Suppressor macrophage (primary cell): ENCODE measurements at regions not wholly inside any gene's neighbourhood (a gene's known extent, or its start where the extent isn't known, plus 50 kb on each side); places are given as distances from the start of the nearest gene placed in this dataset.

Experiments used
- DNase-seq, 4 experiments: peaks; one replicate each; pipeline ENCODE4 v3.0.0-alpha.2; 2020 to 2022

- no peak for DNase-seq
Observed at GRCh38 chr15:62272290-62272689, 107.2 kb upstream of the C2CD4B start.

GRCh38 chr15:62275831-62276230 is 110.7 kb upstream of the C2CD4B start:
- peak in 3 of 4 experiments; percentile 7 to 18 (median 7) for DNase-seq

GRCh38 chr15:62277816-62278394 is 112.8 kb upstream of the C2CD4B start:
- DNase-seq, result no peak

GRCh38 chr15:62278534-62278933 is 113.4 kb upstream of the C2CD4B start:
- DNase-seq, result no peak

GRCh38 chr15:62279041-62279440 is 114.0 kb upstream of the C2CD4B start:
- DNase-seq, result no peak

GRCh38 chr15:62280625-62281024 is 115.5 kb upstream of the C2CD4B start:
- DNase-seq, result no peak

- DNase-seq, result peak; percentile 4 to 40 (median 13)
Observed at GRCh38 chr15:62281801-62282200, 116.7 kb upstream of the C2CD4B start.

GRCh38 chr15:62287066-62287857 is 122.2 kb upstream of the C2CD4B start:
- no peak for DNase-seq

GRCh38 chr15:62288361-62289017 is 123.4 kb upstream of the C2CD4B start:
- DNase-seq, result no peak

- no peak for DNase-seq
Observed at GRCh38 chr15:62291262-62291661, 126.2 kb upstream of the C2CD4B start.

GRCh38 chr15:62296756-62297507 is 131.8 kb upstream of the C2CD4B start:
- DNase-seq, result no peak

- no peak for DNase-seq
Observed at GRCh38 chr15:62297522-62297921, 132.4 kb upstream of the C2CD4B start.

- DNase-seq, result no peak
Observed at GRCh38 chr15:62297933-62298332, 132.8 kb upstream of the C2CD4B start.

- DNase-seq, result no peak
Observed at GRCh38 chr15:62298811-62299210, 133.7 kb upstream of the C2CD4B start.

- no peak for DNase-seq
Observed at GRCh38 chr15:62299541-62299940, 134.5 kb upstream of the C2CD4B start.

- DNase-seq, result no peak
Observed at GRCh38 chr15:62301993-62302675, 137.0 kb upstream of the C2CD4B start.

GRCh38 chr15:62306851-62307504 is 141.9 kb upstream of the C2CD4B start:
- peak; percentile 42 to 67 (median 61) for DNase-seq

- no peak for DNase-seq
Observed at GRCh38 chr15:62307551-62307950, 142.5 kb upstream of the C2CD4B start.

GRCh38 chr15:62316413-62317060 is 151.5 kb upstream of the C2CD4B start:
- no peak for DNase-seq

GRCh38 chr15:62320259-62320658 is 155.2 kb upstream of the C2CD4B start:
- DNase-seq, result no peak

GRCh38 chr15:62323353-62323890 is 158.3 kb upstream of the C2CD4B start:
- DNase-seq, result no peak
